ENCODE measurements at regions not wholly inside any gene's neighbourhood (a gene's known extent, or its start where the extent isn't known, plus 50 kb on each side); places are given as distances from the start of the nearest gene placed in this dataset.
"Not testable (repeated sequence)": the region's sequence is repeated elsewhere in the genome, so short reads cannot be mapped to it uniquely, and the experiment has no call there.

GRCh38 chr21:10363321-10363720 lies 158.1 kb upstream of the TPTE start:
- H3K4me3 ChIP-seq (ENCODE audit: insufficient read depth, low read depth, low read length); H3K36me3 ChIP-seq (ENCODE audit: control insufficient read depth, insufficient read depth, low read length); H3K27me3 ChIP-seq (ENCODE audit: control insufficient read depth, insufficient read depth, low read length, poor library complexity, severe bottlenecking); H3K4me1 ChIP-seq (ENCODE audit: control insufficient read depth, insufficient read depth, low read length); H3K27ac ChIP-seq (ENCODE audit: insufficient read depth, low read depth, low read length, poor library complexity, severe bottlenecking): not testable (repeated sequence)
- peaks cover 34% of the 10 kb centered on the region for H3K9me3 ChIP-seq (ENCODE audit: control insufficient read depth, low read length)

GRCh38 chr21:10366210-10366609 lies 155.2 kb upstream of the TPTE start:
- peaks cover 20% of the 10 kb centered on the region for H3K9me3 ChIP-seq (ENCODE audit: control insufficient read depth, low read length)
- H3K27me3 ChIP-seq (ENCODE audit: control insufficient read depth, insufficient read depth, low read length, poor library complexity, severe bottlenecking); H3K4me1 ChIP-seq (ENCODE audit: control insufficient read depth, insufficient read depth, low read length); H3K36me3 ChIP-seq (ENCODE audit: control insufficient read depth, insufficient read depth, low read length); H3K4me3 ChIP-seq (ENCODE audit: insufficient read depth, low read depth, low read length); H3K27ac ChIP-seq (ENCODE audit: insufficient read depth, low read depth, low read length, poor library complexity, severe bottlenecking): not testable (repeated sequence)
- WGBS, 2 experiments, result 70 to 71% methylated on average over 5 of the region's 11 CpGs

GRCh38 chr21:10367586-10367985 lies 153.8 kb upstream of the TPTE start:
- not testable (repeated sequence) for H3K4me3 ChIP-seq (ENCODE audit: insufficient read depth, low read depth, low read length); H3K27ac ChIP-seq (ENCODE audit: insufficient read depth, low read depth, low read length, poor library complexity, severe bottlenecking); H3K4me1 ChIP-seq (ENCODE audit: control insufficient read depth, insufficient read depth, low read length); H3K27me3 ChIP-seq (ENCODE audit: control insufficient read depth, insufficient read depth, low read length, poor library complexity, severe bottlenecking); H3K36me3 ChIP-seq (ENCODE audit: control insufficient read depth, insufficient read depth, low read length)
- peaks cover 11% of the 10 kb centered on the region for H3K9me3 ChIP-seq (ENCODE audit: control insufficient read depth, low read length)
- WGBS, 2 experiments, result 65 to 70% methylated on average over 6 of the region's 8 CpGs

- H3K4me3 ChIP-seq (ENCODE audit: insufficient read depth, low read depth, low read length), result not testable (repeated sequence)
These were observed 153.0 kb upstream of the TPTE start for GRCh38 chr21:10368323-10368798.

GRCh38 chr21:10369289-10369688 lies 152.1 kb upstream of the TPTE start:
- not testable (repeated sequence) for H3K27ac ChIP-seq (ENCODE audit: insufficient read depth, low read depth, low read length, poor library complexity, severe bottlenecking); H3K9me3 ChIP-seq (ENCODE audit: control insufficient read depth, low read length); H3K4me1 ChIP-seq (ENCODE audit: control insufficient read depth, insufficient read depth, low read length); H3K36me3 ChIP-seq (ENCODE audit: control insufficient read depth, insufficient read depth, low read length); H3K4me3 ChIP-seq (ENCODE audit: insufficient read depth, low read depth, low read length); H3K27me3 ChIP-seq (ENCODE audit: control insufficient read depth, insufficient read depth, low read length, poor library complexity, severe bottlenecking)
- no CpG with 5 or more reads among the region's 1 CpG for WGBS, 2 experiments

More at GRCh38 chr21:10368323-10368798, 153.0 kb upstream of the TPTE start:
- not testable (repeated sequence) for H3K27me3 ChIP-seq (ENCODE audit: control insufficient read depth, insufficient read depth, low read length, poor library complexity, severe bottlenecking); H3K4me1 ChIP-seq (ENCODE audit: control insufficient read depth, insufficient read depth, low read length); H3K27ac ChIP-seq (ENCODE audit: insufficient read depth, low read depth, low read length, poor library complexity, severe bottlenecking); H3K36me3 ChIP-seq (ENCODE audit: control insufficient read depth, insufficient read depth, low read length); H3K9me3 ChIP-seq (ENCODE audit: control insufficient read depth, low read length)
- WGBS, 2 experiments, result 81 to 83% methylated on average over 15 of the region's 16 CpGs

- H3K27ac ChIP-seq (ENCODE audit: insufficient read depth, low read depth, low read length, poor library complexity, severe bottlenecking); H3K27me3 ChIP-seq (ENCODE audit: control insufficient read depth, insufficient read depth, low read length, poor library complexity, severe bottlenecking); H3K4me3 ChIP-seq (ENCODE audit: insufficient read depth, low read depth, low read length); H3K36me3 ChIP-seq (ENCODE audit: control insufficient read depth, insufficient read depth, low read length); H3K4me1 ChIP-seq (ENCODE audit: control insufficient read depth, insufficient read depth, low read length): not testable (repeated sequence)
- H3K9me3 ChIP-seq (ENCODE audit: control insufficient read depth, low read length), result peaks cover 15% of the 10 kb centered on the region
- 84 to 85% methylated on average over 10 of the region's 10 CpGs for WGBS, 2 experiments
These were observed 143.6 kb upstream of the TPTE start for GRCh38 chr21:10377758-10378157.

GRCh38 chr21:10379816-10380215 lies 141.6 kb upstream of the TPTE start:
- not testable (repeated sequence) for H3K36me3 ChIP-seq (ENCODE audit: control insufficient read depth, insufficient read depth, low read length); H3K27ac ChIP-seq (ENCODE audit: insufficient read depth, low read depth, low read length, poor library complexity, severe bottlenecking); H3K4me3 ChIP-seq (ENCODE audit: insufficient read depth, low read depth, low read length); H3K4me1 ChIP-seq (ENCODE audit: control insufficient read depth, insufficient read depth, low read length); H3K27me3 ChIP-seq (ENCODE audit: control insufficient read depth, insufficient read depth, low read length, poor library complexity, severe bottlenecking)
- peaks cover 19% of the 10 kb centered on the region for H3K9me3 ChIP-seq (ENCODE audit: control insufficient read depth, low read length)
- WGBS, 2 experiments, result 72 to 74% methylated on average over 7 of the region's 9 CpGs

GRCh38 chr21:10381687-10382060 lies 139.7 kb upstream of the TPTE start:
- H3K9me3 ChIP-seq (ENCODE audit: control insufficient read depth, low read length), result peaks cover 19% of the 10 kb centered on the region
- H3K4me3 ChIP-seq (ENCODE audit: insufficient read depth, low read depth, low read length); H3K4me1 ChIP-seq (ENCODE audit: control insufficient read depth, insufficient read depth, low read length); H3K36me3 ChIP-seq (ENCODE audit: control insufficient read depth, insufficient read depth, low read length); H3K27me3 ChIP-seq (ENCODE audit: control insufficient read depth, insufficient read depth, low read length, poor library complexity, severe bottlenecking); H3K27ac ChIP-seq (ENCODE audit: insufficient read depth, low read depth, low read length, poor library complexity, severe bottlenecking): not testable (repeated sequence)
- 83% methylated on average over 6 of the region's 6 CpGs for WGBS, 2 experiments

- H3K36me3 ChIP-seq (ENCODE audit: control insufficient read depth, insufficient read depth, low read length); H3K27ac ChIP-seq (ENCODE audit: insufficient read depth, low read depth, low read length, poor library complexity, severe bottlenecking); H3K4me1 ChIP-seq (ENCODE audit: control insufficient read depth, insufficient read depth, low read length); H3K27me3 ChIP-seq (ENCODE audit: control insufficient read depth, insufficient read depth, low read length, poor library complexity, severe bottlenecking); H3K4me3 ChIP-seq (ENCODE audit: insufficient read depth, low read depth, low read length): not testable (repeated sequence)
- 71 to 72% methylated on average over 8 of the region's 8 CpGs for WGBS, 2 experiments
- peaks cover 22% of the 10 kb centered on the region for H3K9me3 ChIP-seq (ENCODE audit: control insufficient read depth, low read length)
These were observed 139.2 kb upstream of the TPTE start for GRCh38 chr21:10382135-10382534.

- H3K36me3 ChIP-seq (ENCODE audit: control insufficient read depth, insufficient read depth, low read length); H3K4me3 ChIP-seq (ENCODE audit: insufficient read depth, low read depth, low read length); H3K4me1 ChIP-seq (ENCODE audit: control insufficient read depth, insufficient read depth, low read length); H3K27ac ChIP-seq (ENCODE audit: insufficient read depth, low read depth, low read length, poor library complexity, severe bottlenecking); H3K27me3 ChIP-seq (ENCODE audit: control insufficient read depth, insufficient read depth, low read length, poor library complexity, severe bottlenecking): not testable (repeated sequence)
- WGBS, 2 experiments, result 61 to 70% methylated on average over 5 of the region's 5 CpGs
- H3K9me3 ChIP-seq (ENCODE audit: control insufficient read depth, low read length), result peaks cover 23% of the 10 kb centered on the region
These were observed 138.8 kb upstream of the TPTE start for GRCh38 chr21:10382580-10382979.

GRCh38 chr21:10383571-10383970 lies 137.8 kb upstream of the TPTE start:
- H3K36me3 ChIP-seq (ENCODE audit: control insufficient read depth, insufficient read depth, low read length); H3K27ac ChIP-seq (ENCODE audit: insufficient read depth, low read depth, low read length, poor library complexity, severe bottlenecking); H3K4me1 ChIP-seq (ENCODE audit: control insufficient read depth, insufficient read depth, low read length); H3K4me3 ChIP-seq (ENCODE audit: insufficient read depth, low read depth, low read length); H3K27me3 ChIP-seq (ENCODE audit: control insufficient read depth, insufficient read depth, low read length, poor library complexity, severe bottlenecking): not testable (repeated sequence)
- peaks cover 28% of the 10 kb centered on the region for H3K9me3 ChIP-seq (ENCODE audit: control insufficient read depth, low read length)
- 78 to 82% methylated on average over 10 of the region's 10 CpGs for WGBS, 2 experiments
